ENCODE measurements at regions not wholly inside any gene's neighbourhood (a gene's known extent, or its start where the extent isn't known, plus 50 kb on each side); places are given as distances from the start of the nearest gene placed in this dataset.
A peak's percentile ranks its signal among the peaks of the same experiment; 100 is the strongest.
"Not testable (repeated sequence)": the region's sequence is repeated elsewhere in the genome, so short reads cannot be mapped to it uniquely, and the experiment has no call there.

DNA sequence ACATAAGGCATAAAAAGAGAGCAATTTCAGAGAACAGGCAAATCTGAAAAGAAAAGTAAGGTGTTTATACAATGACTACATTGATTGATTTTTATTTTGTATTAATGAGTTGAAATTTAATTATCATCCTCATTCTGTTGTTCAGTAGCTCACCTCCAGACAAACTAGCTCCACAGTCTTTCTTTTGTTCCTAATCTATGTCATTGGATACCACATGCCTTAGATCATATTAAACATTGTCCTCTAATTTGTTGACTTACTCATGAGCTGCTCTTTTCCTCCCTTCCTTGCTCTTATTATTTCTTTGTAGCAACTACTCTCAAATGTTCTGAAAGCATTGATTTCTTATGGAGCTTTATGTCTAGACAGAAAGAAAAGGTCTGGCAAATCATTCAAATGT, 185.5 kb upstream of the ZSWIM2 start:
- in situ Hi-C loops (cut with HindIII; ENCODE audit: low pct_unique_long_range_greater_than_20kb, low sequenced_read_pairs), result no loop called here

DNA sequence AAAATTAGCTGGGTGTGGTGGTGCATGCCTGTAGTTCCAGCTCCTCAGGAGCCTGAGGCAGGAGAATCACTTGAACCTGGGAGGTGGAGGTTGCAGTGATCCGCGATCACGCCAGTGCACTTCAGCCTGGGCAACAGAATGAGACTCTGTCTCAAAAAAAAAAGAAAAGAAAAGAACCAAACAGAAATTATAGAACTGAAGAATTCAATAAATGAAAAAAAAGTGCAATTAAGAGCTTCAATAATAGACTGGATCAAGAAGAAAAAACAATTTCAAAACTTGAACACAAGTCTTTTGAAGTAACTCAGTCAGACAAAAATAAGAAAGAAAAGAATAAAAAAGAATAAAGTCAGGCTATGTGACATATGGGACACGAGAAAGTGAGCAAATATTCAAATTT, 175.8 kb upstream of the ZSWIM2 start:
- in situ Hi-C loops (cut with HindIII; ENCODE audit: low pct_unique_long_range_greater_than_20kb, low sequenced_read_pairs), result no loop called here
- DNase-seq (ENCODE audit: low read depth), result no peak

More for the DNA sequence above, 185.5 kb upstream of the ZSWIM2 start:
- DNase-seq (ENCODE audit: low read depth), result peak; percentile 53

DNA sequence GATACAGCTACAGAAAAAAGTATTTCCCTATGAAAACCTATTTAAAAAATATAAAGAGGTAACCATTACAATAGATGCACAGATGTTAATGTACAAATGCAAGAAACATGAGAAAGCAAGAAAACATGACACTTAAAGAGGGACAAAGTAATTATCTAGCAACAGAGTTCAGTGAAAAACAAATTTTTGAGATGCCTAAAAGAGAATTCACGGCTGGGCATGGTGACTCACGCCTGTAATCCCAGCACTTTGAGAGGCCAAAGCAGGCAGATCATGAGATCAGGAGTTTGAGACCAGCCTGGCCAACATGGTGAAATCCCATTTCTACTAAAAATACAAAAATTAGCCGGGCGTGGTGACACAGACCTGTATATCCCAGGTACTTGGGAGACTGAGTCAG, 175.0 kb upstream of the ZSWIM2 start:
- in situ Hi-C loops (cut with HindIII; ENCODE audit: low pct_unique_long_range_greater_than_20kb, low sequenced_read_pairs); DNase-seq (ENCODE audit: low read depth): not testable (repeated sequence)

DNA sequence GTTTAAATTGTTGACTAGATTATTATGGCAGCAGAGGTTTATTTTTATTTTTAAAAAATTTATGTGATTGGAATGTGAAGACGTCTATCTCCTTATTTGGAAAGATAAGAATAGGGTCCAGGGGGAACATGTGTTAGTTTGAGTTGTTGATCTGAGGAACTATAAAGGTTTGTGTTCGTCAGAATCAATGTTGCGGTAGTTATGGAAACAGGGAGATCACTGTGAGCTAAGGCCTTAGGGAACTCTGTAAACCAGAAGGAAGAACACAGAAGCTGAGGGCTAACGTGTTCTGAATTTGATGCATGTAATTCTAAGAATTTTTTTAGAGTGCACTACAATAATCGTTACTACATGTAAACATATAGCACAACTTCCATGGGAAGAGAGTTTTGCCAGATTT, 168.5 kb upstream of the ZSWIM2 start:
- in situ Hi-C loops (cut with HindIII; ENCODE audit: low pct_unique_long_range_greater_than_20kb, low sequenced_read_pairs), result no loop called here

DNA sequence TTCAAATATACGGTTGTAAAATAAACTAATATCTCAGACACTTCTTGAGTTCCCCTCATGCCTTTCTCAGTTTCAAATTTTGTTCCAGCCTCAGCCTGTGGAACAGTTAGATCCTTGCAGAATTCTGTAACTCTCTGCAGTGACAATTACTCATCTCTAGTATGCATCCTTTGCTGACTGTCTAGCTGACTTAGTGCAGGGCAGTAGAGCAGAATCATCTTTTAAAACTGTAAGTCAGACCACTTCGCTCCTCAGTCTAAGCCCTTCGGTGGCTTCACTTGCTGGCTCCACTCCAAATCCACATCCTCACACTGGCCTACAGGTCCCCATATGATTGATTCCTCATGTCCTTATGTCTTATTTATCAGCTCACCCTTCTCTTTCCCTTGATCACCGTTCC, 164.1 kb upstream of the ZSWIM2 start:
- in situ Hi-C loops (cut with HindIII; ENCODE audit: low pct_unique_long_range_greater_than_20kb, low sequenced_read_pairs), result no loop called here
- DNase-seq (ENCODE audit: low read depth), result no peak

More for the DNA sequence above, 168.5 kb upstream of the ZSWIM2 start:
- no peak for DNase-seq (ENCODE audit: low read depth)

DNA sequence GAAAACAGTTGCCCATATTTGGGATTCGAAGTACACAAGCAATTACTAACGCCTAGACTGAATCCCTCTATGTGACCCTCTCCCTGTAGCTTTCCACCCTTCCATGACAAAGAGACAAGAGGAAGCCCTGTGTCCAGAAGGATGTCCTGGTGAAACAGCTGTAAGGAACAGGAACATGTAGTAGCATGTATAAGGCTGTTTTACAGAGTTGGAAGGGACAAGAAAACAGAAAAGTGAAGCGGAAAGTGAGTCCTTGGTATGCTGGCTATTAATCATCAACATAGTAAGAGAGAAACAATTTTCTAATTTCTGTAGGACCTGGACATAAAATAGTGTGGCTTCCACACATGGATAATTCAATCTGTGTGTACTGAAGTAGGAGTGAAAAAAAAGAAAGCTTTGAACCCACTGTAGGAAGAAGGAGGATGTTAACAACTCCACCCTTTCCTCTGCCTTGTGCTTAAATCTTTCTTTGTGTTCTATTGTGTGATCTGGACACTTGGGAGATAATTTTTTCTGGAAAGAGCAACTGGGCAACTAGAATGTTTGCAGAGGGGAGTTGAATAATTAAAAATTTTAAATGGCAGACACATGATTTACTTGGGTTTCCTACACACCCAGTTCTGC, 162.3 kb upstream of the ZSWIM2 start:
- in situ Hi-C loops (cut with HindIII; ENCODE audit: low pct_unique_long_range_greater_than_20kb, low sequenced_read_pairs), result no loop called here
- no peak for DNase-seq (ENCODE audit: low read depth)

DNA sequence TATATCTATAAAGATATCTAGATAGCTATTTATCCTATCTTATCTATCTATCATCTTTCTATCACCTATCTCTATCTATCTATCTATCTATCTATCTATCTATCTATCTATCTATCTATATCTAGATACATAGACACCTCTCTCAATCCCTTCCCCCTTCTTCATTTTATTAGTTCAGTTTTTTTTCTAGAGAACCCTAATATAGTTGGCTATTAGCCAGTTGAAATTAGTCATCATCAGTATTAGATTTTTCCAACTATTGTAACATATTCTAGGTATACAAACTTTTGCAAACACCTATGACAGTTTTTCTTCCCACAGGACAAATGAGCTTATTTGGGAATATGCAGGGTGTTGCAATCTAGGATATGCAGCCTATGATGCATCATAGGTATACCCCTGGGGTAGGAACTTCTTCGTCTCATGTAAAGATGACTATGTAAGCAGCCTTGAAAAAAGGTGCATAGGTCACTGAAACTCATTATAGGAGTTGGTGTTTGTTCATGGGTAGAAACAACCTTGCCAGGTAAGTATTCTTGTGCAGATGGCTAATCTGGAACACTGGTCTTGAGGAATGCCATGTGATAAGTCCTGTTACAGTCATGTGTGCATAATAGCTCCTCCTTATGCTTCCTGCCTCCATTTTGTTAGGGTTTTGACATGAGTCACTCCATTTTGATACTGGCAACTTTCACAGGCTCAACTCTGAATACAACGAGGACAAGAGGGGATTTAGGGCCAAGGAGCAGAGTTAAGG, 160.7 kb upstream of the ZSWIM2 start:
- in situ Hi-C loops (cut with HindIII; ENCODE audit: low pct_unique_long_range_greater_than_20kb, low sequenced_read_pairs), result no loop called here
- DNase-seq (ENCODE audit: low read depth), result no peak

DNA sequence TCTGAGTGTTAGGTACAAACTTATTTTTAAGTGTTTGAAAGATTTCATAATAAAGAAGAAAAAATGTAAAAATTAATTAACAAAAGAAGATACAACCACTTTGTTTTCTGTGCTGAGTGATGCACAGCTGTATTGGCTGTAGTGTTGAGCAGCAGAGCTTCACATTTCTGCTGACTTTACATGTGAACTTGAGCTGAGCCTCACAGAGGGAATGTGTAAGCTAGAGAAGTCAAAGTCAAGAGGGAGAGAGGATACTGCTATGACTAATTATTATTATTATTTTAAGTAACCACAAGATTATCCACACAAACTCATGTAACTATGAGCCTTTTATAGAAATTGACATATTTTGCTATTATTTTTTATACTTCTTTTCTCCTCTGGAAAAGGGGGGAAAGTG, 159.1 kb upstream of the ZSWIM2 start:
- in situ Hi-C loops (cut with HindIII; ENCODE audit: low pct_unique_long_range_greater_than_20kb, low sequenced_read_pairs), result no loop called here
- no peak for DNase-seq (ENCODE audit: low read depth)

DNA sequence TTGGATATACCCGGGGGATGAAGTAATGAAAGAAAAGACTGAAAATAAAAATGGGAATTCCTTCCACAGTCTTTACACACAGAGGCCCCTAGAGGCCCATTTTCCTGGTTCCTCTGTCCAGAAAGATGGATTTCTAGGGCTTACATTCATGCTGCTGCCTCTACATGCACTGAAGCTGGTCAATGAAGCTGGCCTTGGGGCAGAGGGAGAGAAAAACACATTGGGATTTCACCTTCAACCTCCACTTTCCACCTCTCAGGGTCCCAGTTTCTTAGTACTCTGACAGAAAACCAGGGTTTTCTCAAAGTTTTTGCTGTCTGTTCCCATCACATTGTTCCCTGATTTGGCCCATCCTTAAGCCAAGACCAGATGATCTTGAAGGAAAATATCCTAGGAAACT, 154.6 kb upstream of the ZSWIM2 start:
- no peak for DNase-seq (ENCODE audit: low read depth)
- in situ Hi-C loops (cut with HindIII; ENCODE audit: low pct_unique_long_range_greater_than_20kb, low sequenced_read_pairs), result no loop called here

DNA sequence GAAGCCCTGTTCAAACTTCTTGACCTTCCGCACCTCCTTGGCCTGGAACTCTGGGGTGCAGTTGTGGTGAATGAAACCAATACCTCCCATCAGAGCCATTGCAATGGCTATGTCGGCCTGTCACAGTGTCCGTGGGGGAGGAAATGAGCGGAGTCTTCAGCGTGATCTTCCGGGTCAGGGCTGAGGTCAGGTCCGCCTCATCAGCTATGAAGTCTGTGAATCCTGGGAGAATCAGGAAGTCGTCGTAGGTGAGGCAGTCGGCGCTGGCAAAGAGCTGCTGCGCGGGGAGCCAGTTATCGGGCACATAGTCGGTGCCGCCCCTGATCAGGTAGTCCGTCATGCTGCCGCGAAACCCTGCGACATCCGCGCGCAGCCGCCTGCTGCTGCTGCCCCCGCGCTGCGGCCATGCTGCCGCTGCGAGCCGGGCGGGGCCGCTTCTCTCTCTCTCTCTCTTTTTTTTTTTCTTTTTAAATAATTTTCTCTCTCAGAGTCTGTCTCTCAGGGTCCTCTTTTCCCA, 154.1 kb upstream of the ZSWIM2 start:
- DNase-seq (ENCODE audit: low read depth), result peak; percentile 64
- in situ Hi-C loops (cut with HindIII; ENCODE audit: low pct_unique_long_range_greater_than_20kb, low sequenced_read_pairs), result no loop called here

DNA sequence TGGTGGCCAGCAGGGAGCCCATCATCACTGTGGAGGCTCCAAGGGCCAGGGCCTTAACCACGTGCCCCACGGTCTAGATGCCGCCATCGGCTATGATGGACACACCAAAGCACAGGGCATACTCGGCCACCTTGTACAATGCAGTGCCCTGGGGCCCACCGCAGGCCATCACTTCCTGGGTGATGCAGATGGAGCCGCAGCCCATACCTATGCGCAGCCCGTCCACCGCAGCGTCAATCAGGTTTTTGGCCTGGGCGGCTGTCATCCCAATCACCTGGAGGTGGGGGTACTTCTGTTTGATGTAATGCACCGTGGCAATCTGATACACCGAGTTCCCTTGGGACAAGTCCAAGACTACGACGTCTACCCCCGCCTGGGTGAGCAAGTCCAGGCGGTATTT, 153.3 kb upstream of the ZSWIM2 start:
- in situ Hi-C loops (cut with HindIII; ENCODE audit: low pct_unique_long_range_greater_than_20kb, low sequenced_read_pairs), result no loop called here
- no peak for DNase-seq (ENCODE audit: low read depth)

DNA sequence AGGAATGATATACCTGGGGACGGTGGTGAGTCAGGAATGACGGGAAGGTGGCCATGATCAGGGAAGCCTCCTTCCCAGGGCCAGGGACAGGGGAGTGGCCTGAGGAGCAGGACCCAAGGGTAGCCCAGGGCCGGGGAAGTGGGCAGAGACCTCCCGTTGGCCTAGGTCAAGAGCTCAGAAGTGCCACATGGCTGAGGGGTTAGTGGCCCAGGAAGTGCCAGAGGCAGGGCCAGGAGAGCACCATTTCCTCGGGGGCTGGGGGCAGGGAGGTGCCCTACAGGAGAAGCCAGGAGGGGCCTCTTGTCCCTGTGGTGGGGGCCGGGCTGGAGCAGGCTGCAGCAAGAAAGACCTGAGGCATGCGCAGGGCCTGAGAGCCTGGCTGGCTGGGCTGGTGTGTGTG, 152.3 kb upstream of the ZSWIM2 start:
- in situ Hi-C loops (cut with HindIII; ENCODE audit: low pct_unique_long_range_greater_than_20kb, low sequenced_read_pairs), result no loop called here
- DNase-seq (ENCODE audit: low read depth), result no peak

DNA sequence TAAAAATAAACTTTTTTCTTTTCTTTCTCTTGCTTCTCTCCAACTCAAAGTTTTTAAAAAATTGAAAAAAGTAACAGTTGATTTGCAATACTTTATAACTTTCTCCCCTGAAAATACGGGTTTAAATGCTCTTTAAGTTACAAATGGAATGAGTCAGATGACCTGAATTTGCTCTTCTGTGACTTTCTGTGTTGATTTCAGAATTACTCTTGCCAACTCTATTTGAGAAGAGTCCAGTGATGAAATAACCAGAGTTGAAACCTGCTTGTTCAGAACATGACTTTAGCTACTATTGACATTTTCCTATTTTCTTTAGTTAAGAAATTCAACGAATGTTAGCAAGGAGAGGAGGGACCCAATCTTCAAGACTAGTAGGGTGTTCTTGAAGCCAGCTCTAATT, 146.1 kb upstream of the ZSWIM2 start:
- in situ Hi-C loops (cut with HindIII; ENCODE audit: low pct_unique_long_range_greater_than_20kb, low sequenced_read_pairs), result no loop called here
- DNase-seq (ENCODE audit: low read depth), result no peak

DNA sequence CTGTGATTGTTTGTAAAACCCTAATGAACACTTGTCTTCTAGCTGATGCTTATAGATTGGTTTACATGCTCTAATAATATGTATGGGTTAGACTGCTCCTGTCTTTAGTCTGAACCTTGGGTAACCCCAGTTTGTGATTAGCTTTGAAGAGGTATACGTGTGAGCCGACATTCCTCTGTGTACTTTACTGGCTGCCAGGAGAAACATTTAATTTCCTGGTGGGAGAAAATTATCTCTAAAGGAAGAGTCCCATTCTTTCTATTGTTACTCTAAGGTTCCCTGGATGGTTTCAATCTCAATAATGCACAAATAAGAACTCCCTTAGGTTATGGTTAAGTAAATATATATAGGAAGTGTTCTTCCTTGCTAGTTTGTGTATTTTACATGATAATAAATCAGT, 143.6 kb upstream of the ZSWIM2 start:
- in situ Hi-C loops (cut with HindIII; ENCODE audit: low pct_unique_long_range_greater_than_20kb, low sequenced_read_pairs), result no loop called here
- no peak for DNase-seq (ENCODE audit: low read depth)

DNA sequence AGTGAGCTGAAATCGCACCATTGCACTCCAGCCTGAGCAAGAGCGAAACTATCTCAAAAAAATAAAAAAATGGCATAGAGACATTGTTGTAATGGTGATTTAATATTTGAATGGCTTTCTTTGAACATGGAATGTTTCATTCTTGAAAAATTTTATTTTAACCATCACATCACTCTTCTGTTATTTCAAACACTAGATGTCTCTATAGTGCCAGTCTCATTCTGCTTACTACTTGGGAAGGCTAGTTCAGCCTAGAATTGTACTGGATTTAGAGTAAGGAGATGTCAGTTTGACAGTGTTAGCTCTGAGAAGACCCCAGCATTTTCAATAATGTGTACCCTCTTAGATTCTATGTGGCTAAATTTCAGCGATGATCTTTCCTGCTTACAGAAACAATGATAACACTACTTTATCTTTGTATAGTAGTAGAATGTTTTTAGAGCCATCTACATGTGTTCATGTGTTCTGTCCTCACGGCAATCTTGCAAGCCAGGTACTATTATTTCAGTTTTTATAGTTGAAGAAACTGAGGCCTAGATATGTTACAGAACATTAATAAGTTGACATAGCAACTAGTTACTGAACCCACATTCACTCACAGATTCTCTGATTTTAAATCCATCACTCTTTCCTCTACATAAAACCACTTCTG, 142.9 kb upstream of the ZSWIM2 start:
- in situ Hi-C loops (cut with HindIII; ENCODE audit: low pct_unique_long_range_greater_than_20kb, low sequenced_read_pairs), result no loop called here

DNA sequence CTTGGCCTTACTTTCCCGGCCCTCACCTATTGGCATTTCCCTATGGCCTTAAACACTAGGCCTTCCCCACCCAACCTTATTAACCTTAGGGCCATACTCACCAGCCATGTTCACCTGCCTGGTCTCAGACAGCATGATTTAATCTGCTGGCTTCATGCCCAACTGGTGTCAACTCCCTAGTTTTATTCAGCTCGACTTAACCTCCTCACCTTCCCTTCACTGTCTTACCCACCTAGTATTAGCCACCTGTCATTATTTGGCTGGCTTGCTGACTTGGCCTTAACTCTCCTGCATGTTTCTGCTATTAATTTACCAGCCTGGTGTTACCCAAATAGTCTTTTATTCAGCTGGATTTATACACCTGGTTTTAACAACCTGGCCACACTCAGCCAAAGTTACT, 136.0 kb upstream of the ZSWIM2 start:
- DNase-seq (ENCODE audit: low read depth), result no peak
- in situ Hi-C loops (cut with HindIII; ENCODE audit: low pct_unique_long_range_greater_than_20kb, low sequenced_read_pairs), result no loop called here

More for the DNA sequence above, 142.9 kb upstream of the ZSWIM2 start:
- no peak for DNase-seq (ENCODE audit: low read depth)

DNA sequence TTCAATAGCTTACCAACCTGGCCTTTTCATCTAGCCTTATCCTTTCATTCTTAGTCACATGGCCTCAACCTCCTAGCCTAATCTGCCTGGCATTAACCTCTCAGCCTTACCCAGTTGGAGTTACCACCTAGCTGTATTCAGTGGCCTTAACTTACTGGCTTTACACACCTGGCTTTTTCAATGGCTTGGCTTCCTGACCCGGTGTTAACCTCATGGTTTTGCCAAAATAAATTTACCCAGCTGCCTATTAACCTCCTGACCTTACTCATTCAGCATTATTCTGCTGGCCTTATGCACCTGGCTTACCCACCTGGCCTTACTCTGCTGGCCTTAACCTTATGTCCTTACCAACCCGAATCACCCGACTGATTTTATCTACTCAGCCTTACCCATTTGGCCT, 135.5 kb upstream of the ZSWIM2 start:
- in situ Hi-C loops (cut with HindIII; ENCODE audit: low pct_unique_long_range_greater_than_20kb, low sequenced_read_pairs), result no loop called here
- DNase-seq (ENCODE audit: low read depth), result no peak

DNA sequence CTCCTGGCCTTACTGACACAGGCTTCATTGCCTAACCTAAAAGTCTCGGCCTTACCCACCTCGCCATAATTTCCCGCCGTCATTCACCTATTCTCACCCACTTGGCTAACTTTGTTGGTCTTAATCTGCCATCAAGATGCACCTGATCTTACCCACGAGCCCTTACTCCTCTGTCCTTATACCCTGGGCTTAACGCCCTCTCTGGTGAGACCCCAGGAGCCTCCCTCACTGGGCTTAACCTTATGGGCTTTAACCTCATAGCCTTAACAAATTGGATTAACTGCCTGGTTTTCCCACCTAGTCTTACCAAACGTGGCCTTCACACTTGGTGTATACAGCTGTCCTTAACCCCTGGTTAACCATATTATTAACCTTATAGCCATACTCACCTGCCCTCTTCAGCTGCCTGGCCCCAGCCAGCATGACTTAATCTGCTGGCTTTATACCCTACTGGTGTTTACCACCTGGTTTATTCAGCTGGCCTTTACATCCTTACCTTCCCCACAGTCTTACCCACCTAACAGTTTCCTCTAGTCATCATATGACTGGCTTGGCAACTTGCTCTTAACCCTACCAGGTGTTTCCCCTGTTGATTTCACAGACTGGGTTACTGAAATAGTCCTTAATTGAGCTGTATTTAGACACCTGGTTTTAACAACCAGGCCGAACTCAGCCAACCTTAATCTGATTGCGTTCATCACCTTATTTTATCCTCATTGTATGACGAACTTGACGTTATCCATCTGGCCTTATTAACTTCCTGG, 132.0 kb upstream of the ZSWIM2 start:
- no peak for DNase-seq (ENCODE audit: low read depth)
- in situ Hi-C loops (cut with HindIII; ENCODE audit: low pct_unique_long_range_greater_than_20kb, low sequenced_read_pairs), result no loop called here

DNA sequence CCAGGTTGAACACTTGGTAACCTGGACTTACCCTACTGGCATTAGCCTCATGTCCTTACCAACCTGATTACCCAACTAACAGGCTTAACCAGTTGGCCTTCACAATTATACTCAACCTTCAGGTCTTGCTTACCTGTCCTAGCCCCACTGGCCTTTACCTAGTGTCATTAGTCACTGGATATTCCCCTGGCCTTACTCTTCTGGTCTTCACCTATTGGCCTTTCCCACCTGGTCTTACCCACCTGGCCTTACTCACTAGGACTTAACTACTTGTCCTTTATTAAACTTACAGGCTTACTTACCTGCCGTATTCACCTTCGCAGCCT, 131.1 kb upstream of the ZSWIM2 start:
- DNase-seq (ENCODE audit: low read depth), result no peak

More for the DNA sequence above, 131.1 kb upstream of the ZSWIM2 start:
- in situ Hi-C loops (cut with HindIII; ENCODE audit: low pct_unique_long_range_greater_than_20kb, low sequenced_read_pairs), result no loop called here

Data from Caki2 (cell line).